ENCODE measurements at regions not wholly inside any gene's neighbourhood (a gene's known extent, or its start where the extent isn't known, plus 50 kb on each side); places are given as distances from the start of the nearest gene placed in this dataset.

DNA sequence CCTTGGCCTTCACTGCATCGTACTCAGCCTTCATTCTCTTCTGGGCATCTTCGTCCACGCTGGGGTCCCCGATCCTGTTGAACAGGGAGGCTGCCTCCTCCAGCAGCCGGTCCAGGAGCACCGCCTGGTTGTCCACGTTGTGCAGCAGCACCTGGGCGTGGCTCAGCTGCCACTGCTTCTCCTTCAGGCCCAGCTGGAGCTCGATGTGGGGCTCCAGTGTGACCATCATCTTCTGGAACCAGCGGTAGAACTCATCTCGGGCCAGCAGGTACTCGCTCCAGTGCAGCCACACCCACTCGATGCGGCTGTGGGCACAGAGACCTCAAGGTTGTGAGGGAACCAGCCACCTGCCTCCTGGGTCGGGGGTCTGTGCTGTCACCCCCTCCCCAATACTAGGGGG is 50.5 kb downstream of the SYNE3 start:
- no peak for FAIRE-seq
- H3K27me3 ChIP-seq (replicated peaks in 1 of 2; ENCODE audit: control insufficient read depth in 2 of 2, insufficient read depth in 2 of 2, low read length in 1 of 2) = no peaks in the 10 kb centered on the region
- peaks cover 16% of the 10 kb centered on the region for H3K4me1 ChIP-seq (ENCODE audit: control insufficient read depth, insufficient read depth, low read length)
- no peak overlapping the region for H3K9ac ChIP-seq (ENCODE audit: control insufficient read depth, insufficient read depth, low read length)
- in situ Hi-C loops (cut with MboI) (no loop called here), intact Hi-C loops (cut with micrococcal nuclease; ENCODE audit: unreplicated experiment) (no loop called here)
- ChIA-PET POLR2A (interaction anchor here (0.6 kb wide), 1 partner anchor 38 kb away, joined by 6 read pairs; no protein-coding TSS in a partner anchor), RAD21 (ENCODE audit: unreplicated experiment) (no interaction called here), CTCF (interaction anchor here (1.0 to 1.7 kb wide), 2 partner anchors 20 to 61 kb away, joined by 3 to 9 read pairs; no protein-coding TSS in a partner anchor), SMC1A (ENCODE audit: uncharacterized antibody, unreplicated experiment) (interaction anchor here (1.6 kb wide), 1 partner anchor 13 kb away, joined by 4 read pairs; no protein-coding TSS in a partner anchor)
- no peaks in the 10 kb centered on the region for H4K20me1 ChIP-seq (ENCODE audit: control insufficient read depth, insufficient read depth)
- WGBS (ENCODE audit: insufficient coverage, insufficient replicate concordance, low lambda C conversion rate, missing lambda C conversion rate) = 86% methylated on average over 15 of the region's 15 CpGs
- no peak overlapping the region for H3K4me2 ChIP-seq (ENCODE audit: control insufficient read depth, insufficient read depth)
- no peak overlapping the region for H2AFZ ChIP-seq (ENCODE audit: control insufficient read depth, low read depth, low read length)
- ATAC-seq = no peak
- no peak overlapping the region for H3K4me3 ChIP-seq
- no peaks in the 10 kb centered on the region for H3K79me2 ChIP-seq (ENCODE audit: control insufficient read depth, insufficient read depth, low read length)
- H3K27ac ChIP-seq (ENCODE audit: control insufficient read depth, insufficient read depth) = no peak overlapping the region
- no peak for DNase-seq (ENCODE audit: low read depth, low spot score)
- no TSS peak for BruUV-seq (replicated peaks)
- H3K36me3 ChIP-seq (ENCODE audit: control insufficient read depth in 2 of 2, insufficient read depth in 2 of 2, low read length in 1 of 2) = peaks cover 25 to 39% of the 10 kb centered on the region in 2 experiments; a peak in 3 of 4 replicates
- no peaks in the 10 kb centered on the region for H3K9me3 ChIP-seq (replicated peaks; ENCODE audit: control insufficient read depth, insufficient read depth, low read length)
- TF ChIP-seq, protein P1, sequence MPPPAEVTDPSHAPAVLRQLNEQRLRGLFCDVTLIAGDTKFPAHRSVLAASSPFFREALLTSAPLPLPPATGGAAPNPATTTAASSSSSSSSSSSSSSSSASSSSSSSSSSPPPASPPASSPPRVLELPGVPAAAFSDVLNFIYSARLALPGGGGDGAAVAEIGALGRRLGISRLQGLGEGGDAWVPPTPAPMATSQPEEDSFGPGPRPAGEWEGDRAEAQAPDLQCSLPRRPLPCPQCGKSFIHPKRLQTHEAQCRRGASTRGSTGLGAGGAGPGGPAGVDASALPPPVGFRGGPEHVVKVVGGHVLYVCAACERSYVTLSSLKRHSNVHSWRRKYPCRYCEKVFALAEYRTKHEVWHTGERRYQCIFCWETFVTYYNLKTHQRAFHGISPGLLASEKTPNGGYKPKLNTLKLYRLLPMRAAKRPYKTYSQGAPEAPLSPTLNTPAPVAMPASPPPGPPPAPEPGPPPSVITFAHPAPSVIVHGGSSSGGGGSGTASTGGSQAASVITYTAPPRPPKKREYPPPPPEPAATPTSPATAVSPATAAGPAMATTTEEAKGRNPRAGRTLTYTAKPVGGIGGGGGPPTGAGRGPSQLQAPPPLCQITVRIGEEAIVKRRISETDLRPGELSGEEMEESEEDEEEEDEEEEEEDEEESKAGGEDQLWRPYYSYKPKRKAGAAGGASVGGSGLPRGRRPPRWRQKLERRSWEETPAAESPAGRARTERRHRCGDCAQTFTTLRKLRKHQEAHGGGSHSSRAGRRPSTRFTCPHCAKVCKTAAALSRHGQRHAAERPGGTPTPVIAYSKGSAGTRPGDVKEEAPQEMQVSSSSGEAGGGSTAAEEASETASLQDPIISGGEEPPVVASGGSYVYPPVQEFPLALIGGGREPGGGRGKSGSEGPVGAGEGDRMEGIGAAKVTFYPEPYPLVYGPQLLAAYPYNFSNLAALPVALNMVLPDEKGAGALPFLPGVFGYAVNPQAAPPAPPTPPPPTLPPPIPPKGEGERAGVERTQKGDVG (CRISPR knock-in tag; IDR thresholded peaks at IDR 0.05) = no peak
- TF ChIP-seq BCL11A (IDR thresholded peaks at IDR 0.05; ENCODE audit: low read depth, low read length) (no peak), NR2C2 (IDR thresholded peaks at IDR 0.05; ENCODE audit: borderline replicate concordance, control insufficient read depth, insufficient read length, low read depth) (no peak), DPF2 (IDR thresholded peaks at IDR 0.05) (no peak), FOXK2 (IDR thresholded peaks at IDR 0.05) (no peak), IKZF2 (IDR thresholded peaks at IDR 0.05) (no peak), BRCA1 (IDR thresholded peaks at IDR 0.05; ENCODE audit: low read depth, low read length) (no peak)
- TF ChIP-seq, protein P2, sequence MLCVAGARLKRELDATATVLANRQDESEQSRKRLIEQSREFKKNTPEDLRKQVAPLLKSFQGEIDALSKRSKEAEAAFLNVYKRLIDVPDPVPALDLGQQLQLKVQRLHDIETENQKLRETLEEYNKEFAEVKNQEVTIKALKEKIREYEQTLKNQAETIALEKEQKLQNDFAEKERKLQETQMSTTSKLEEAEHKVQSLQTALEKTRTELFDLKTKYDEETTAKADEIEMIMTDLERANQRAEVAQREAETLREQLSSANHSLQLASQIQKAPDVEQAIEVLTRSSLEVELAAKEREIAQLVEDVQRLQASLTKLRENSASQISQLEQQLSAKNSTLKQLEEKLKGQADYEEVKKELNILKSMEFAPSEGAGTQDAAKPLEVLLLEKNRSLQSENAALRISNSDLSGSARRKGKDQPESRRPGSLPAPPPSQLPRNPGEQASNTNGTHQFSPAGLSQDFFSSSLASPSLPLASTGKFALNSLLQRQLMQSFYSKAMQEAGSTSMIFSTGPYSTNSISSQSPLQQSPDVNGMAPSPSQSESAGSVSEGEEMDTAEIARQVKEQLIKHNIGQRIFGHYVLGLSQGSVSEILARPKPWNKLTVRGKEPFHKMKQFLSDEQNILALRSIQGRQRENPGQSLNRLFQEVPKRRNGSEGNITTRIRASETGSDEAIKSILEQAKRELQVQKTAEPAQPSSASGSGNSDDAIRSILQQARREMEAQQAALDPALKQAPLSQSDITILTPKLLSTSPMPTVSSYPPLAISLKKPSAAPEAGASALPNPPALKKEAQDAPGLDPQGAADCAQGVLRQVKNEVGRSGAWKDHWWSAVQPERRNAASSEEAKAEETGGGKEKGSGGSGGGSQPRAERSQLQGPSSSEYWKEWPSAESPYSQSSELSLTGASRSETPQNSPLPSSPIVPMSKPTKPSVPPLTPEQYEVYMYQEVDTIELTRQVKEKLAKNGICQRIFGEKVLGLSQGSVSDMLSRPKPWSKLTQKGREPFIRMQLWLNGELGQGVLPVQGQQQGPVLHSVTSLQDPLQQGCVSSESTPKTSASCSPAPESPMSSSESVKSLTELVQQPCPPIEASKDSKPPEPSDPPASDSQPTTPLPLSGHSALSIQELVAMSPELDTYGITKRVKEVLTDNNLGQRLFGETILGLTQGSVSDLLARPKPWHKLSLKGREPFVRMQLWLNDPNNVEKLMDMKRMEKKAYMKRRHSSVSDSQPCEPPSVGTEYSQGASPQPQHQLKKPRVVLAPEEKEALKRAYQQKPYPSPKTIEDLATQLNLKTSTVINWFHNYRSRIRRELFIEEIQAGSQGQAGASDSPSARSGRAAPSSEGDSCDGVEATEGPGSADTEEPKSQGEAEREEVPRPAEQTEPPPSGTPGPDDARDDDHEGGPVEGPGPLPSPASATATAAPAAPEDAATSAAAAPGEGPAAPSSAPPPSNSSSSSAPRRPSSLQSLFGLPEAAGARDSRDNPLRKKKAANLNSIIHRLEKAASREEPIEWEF (IDR thresholded peaks at IDR 0.05; ENCODE audit: insufficient replicate concordance, low read depth, low read length) = no peak
- TF ChIP-seq, protein P3, sequence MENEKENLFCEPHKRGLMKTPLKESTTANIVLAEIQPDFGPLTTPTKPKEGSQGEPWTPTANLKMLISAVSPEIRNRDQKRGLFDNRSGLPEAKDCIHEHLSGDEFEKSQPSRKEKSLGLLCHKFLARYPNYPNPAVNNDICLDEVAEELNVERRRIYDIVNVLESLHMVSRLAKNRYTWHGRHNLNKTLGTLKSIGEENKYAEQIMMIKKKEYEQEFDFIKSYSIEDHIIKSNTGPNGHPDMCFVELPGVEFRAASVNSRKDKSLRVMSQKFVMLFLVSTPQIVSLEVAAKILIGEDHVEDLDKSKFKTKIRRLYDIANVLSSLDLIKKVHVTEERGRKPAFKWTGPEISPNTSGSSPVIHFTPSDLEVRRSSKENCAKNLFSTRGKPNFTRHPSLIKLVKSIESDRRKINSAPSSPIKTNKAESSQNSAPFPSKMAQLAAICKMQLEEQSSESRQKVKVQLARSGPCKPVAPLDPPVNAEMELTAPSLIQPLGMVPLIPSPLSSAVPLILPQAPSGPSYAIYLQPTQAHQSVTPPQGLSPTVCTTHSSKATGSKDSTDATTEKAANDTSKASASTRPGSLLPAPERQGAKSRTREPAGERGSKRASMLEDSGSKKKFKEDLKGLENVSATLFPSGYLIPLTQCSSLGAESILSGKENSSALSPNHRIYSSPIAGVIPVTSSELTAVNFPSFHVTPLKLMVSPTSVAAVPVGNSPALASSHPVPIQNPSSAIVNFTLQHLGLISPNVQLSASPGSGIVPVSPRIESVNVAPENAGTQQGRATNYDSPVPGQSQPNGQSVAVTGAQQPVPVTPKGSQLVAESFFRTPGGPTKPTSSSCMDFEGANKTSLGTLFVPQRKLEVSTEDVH (IDR thresholded peaks at IDR 0.05; ENCODE audit: low read depth, partially characterized antibody) = no peak
- TF ChIP-seq, protein P4, sequence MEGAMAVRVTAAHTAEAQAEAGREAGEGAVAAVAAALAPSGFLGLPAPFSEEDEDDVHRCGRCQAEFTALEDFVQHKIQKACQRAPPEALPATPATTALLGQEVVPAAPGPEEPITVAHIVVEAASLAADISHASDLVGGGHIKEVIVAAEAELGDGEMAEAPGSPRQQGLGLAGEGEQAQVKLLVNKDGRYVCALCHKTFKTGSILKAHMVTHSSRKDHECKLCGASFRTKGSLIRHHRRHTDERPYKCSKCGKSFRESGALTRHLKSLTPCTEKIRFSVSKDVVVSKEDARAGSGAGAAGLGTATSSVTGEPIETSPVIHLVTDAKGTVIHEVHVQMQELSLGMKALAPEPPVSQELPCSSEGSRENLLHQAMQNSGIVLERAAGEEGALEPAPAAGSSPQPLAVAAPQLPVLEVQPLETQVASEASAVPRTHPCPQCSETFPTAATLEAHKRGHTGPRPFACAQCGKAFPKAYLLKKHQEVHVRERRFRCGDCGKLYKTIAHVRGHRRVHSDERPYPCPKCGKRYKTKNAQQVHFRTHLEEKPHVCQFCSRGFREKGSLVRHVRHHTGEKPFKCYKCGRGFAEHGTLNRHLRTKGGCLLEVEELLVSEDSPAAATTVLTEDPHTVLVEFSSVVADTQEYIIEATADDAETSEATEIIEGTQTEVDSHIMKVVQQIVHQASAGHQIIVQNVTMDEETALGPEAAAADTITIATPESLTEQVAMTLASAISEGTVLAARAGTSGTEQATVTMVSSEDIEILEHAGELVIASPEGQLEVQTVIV (IDR thresholded peaks at IDR 0.05; ENCODE audit: borderline replicate concordance, partially characterized antibody) = no peak

Measured in GM12878 (cell line).